PFSK-1 (cell line): ENCODE measurements at regions not wholly inside any gene's neighbourhood (a gene's known extent, or its start where the extent isn't known, plus 50 kb on each side); places are given as distances from the start of the nearest gene placed in this dataset.

Experiments
- POLR2AphosphoS5 ChIP-seq: IDR thresholded peaks from 2 replicates; pipeline ENCODE4 v1.6.1; 2012; ENCODE audit warnings: low read depth, mild to moderate bottlenecking, control low read depth, low read length, moderate library complexity
- REST ChIP-seq, 2 experiments: IDR thresholded peaks; 2 replicates each; pipeline versions ENCODE4 v1.6.1 to v1.8.0; 2011 to 2012; ENCODE audit warnings: low read depth in 2 of 2, low read length in 2 of 2, control low read depth in 1 of 2, inconsistent platforms in 1 of 2, mild to moderate bottlenecking in 1 of 2, moderate library complexity in 1 of 2; ENCODE audit not compliant: insufficient read depth in 1 of 2
- SIN3A ChIP-seq: IDR thresholded peaks from 2 replicates; pipeline ENCODE4 v1.6.1; 2012; ENCODE audit warnings: mild to moderate bottlenecking, low read length, moderate library complexity, borderline replicate concordance; ENCODE audit not compliant: insufficient read depth
- TAF1 ChIP-seq: IDR thresholded peaks from 2 replicates; pipeline ENCODE4 v1.6.1; 2012; ENCODE audit warnings: low read length, control low read depth, borderline replicate concordance; ENCODE audit not compliant: insufficient read depth

GRCh38 chr20:21956591-21956990 is 251.1 kb downstream of the PAX1 start:
- TF ChIP-seq POLR2AphosphoS5 (no peak), SIN3A (no peak), TAF1 (no peak), REST (IDR thresholded peaks at IDR 0.05; ENCODE audit: insufficient read depth in 1 of 2, low read depth in 2 of 2, low read length in 2 of 2) (no peak)
